Tibial nerve (tissue), 4 donors: ENCODE measurements at regions not wholly inside any gene's neighbourhood (a gene's known extent, or its start where the extent isn't known, plus 50 kb on each side); places are given as distances from the start of the nearest gene placed in this dataset.

Experiments
- CTCF ChIP-seq, 5 experiments: fragments of 200-600 bp in 3 of 5; fragments of 450-650 bp in 2 of 5; sonication (generic) in 3 of 5; IDR thresholded peaks; one replicate each; pipeline ENCODE4 v1.5.1; 2016 to 2019; ENCODE audit warnings: antibody characterized with exemption in 5 of 5, mild to moderate bottlenecking in 3 of 5, moderate library complexity in 2 of 5
- EP300 ChIP-seq, 2 donors: sonication (generic); formaldehyde crosslinking; IDR thresholded peaks; one replicate each; pipeline ENCODE4 v1.6.1; 2017; ENCODE audit warnings: antibody characterized with exemption in 2 of 2, mild to moderate bottlenecking in 1 of 2
- POLR2A ChIP-seq, 2 donors: fragments of 450-650 bp; IDR thresholded peaks; one replicate each; pipeline ENCODE4 v1.6.1; 2017; ENCODE audit warnings: antibody characterized with exemption in 2 of 2, mild to moderate bottlenecking in 2 of 2, moderate library complexity in 2 of 2

GRCh38 chr3:61439122-61439458 is 122.3 kb upstream of the PTPRG start:
- no peak for TF ChIP-seq CTCF (IDR thresholded peaks at IDR 0.05)
- no peak for TF ChIP-seq POLR2A (IDR thresholded peaks at IDR 0.05)
- no peak for TF ChIP-seq EP300 (IDR thresholded peaks at IDR 0.05)
